Natural killer cell (primary cell): ENCODE measurements at regions not wholly inside any gene's neighbourhood (a gene's known extent, or its start where the extent isn't known, plus 50 kb on each side); places are given as distances from the start of the nearest gene placed in this dataset.

Source experiments
- ATAC-seq, 3 donors: fragments of 150-1000 bp in 2 of 3; fragments of 200-7000 bp in 1 of 3; cut with Tn5 transposase; 1 replicate in 1 of 3; 2 replicates in 2 of 3; pipeline ENCODE4 v1.10.0; 2021; ENCODE audit warnings: mild to moderate bottlenecking in 2 of 3, moderate library complexity in 2 of 3
- DNase-seq, 2 donors: peaks; one replicate each; pipeline versions ENCODE4 v3.0.0 to v3.0.0-alpha.2; 2013 to 2021; ENCODE audit warnings: mixed read lengths in 1 of 2
- H3K27ac ChIP-seq: one replicate; pipeline ENCODE4 v1.5.1; 2013; ENCODE audit warnings: mild to moderate bottlenecking, low read length
- H3K27me3 ChIP-seq: one replicate; pipeline ENCODE4 v1.6.1; 2013; ENCODE audit warnings: low read length; ENCODE audit not compliant: control insufficient read depth, insufficient read depth
- H3K36me3 ChIP-seq: one replicate; pipeline ENCODE4 v1.6.1; 2013; ENCODE audit warnings: low read length; ENCODE audit not compliant: control insufficient read depth, insufficient read depth
- H3K4me1 ChIP-seq: one replicate; pipeline ENCODE4 v1.6.1; 2013; ENCODE audit warnings: low read length; ENCODE audit not compliant: control insufficient read depth, insufficient read depth
- H3K4me3 ChIP-seq: one replicate; pipeline ENCODE4 v1.5.1; 2013; ENCODE audit warnings: low read length
- H3K9me3 ChIP-seq: one replicate; pipeline ENCODE4 v1.6.1; 2013; ENCODE audit warnings: low read length; ENCODE audit not compliant: control insufficient read depth, insufficient read depth
- H3K27ac Mint-ChIP-seq, 2 donors: one replicate each; pipeline ENCODE4 v1.8.0; 2022; ENCODE audit warnings: mild to moderate bottlenecking in 2 of 2, mixed read lengths in 2 of 2, moderate library complexity in 1 of 2
- H3K27me3 Mint-ChIP-seq, 2 donors: one replicate each; pipeline ENCODE4 v1.8.0; 2022; ENCODE audit warnings: low read depth in 2 of 2, mixed read lengths in 2 of 2
- H3K36me3 Mint-ChIP-seq: one replicate; pipeline ENCODE4 v1.8.0; 2022; ENCODE audit warnings: mixed read lengths
- H3K4me1 Mint-ChIP-seq, 2 donors: one replicate each; pipeline ENCODE4 v1.8.0; 2022; ENCODE audit warnings: mixed read lengths in 2 of 2
- H3K4me3 Mint-ChIP-seq: one replicate; pipeline ENCODE4 v1.8.0; 2022; ENCODE audit warnings: mild to moderate bottlenecking, moderate library complexity, mixed read lengths
- H3K9me3 Mint-ChIP-seq, 2 donors: one replicate each; pipeline ENCODE4 v1.8.0; 2022; ENCODE audit warnings: mixed read lengths in 2 of 2
- CTCF ChIP-seq: fragments of 200-600 bp; IDR thresholded peaks from one replicate; pipeline ENCODE4 v1.8.0; 2022; ENCODE audit warnings: antibody characterized with exemption
- WGBS: methylation state at CpG from one replicate; pipeline ENCODE4 v1.1.7; 2013; ENCODE audit warnings: missing lambda C conversion rate; ENCODE audit not compliant: insufficient coverage; 5-methylcytosine and 5-hydroxymethylcytosine counted together
- intact Hi-C: fragments of 100-400 bp; cut with micrococcal nuclease; formaldehyde crosslinking; loops from one replicate; pipeline ENCODE4 v1.14.2; 2022

- ATAC-seq (no peak), DNase-seq (no peak)
- Histone ChIP-seq H3K4me3 (no peak overlapping the region), H3K9me3 (peaks cover under 1% of the 10 kb centered on the region), H3K36me3 (no peaks in the 10 kb centered on the region), H3K27me3 (no peaks in the 10 kb centered on the region), H3K27ac (no peak overlapping the region), H3K4me1 (no peaks in the 10 kb centered on the region)
- Mint-ChIP-seq H3K27ac (no peak overlapping the region), H3K4me1 (no peaks in the 10 kb centered on the region), H3K36me3 (no peaks in the 10 kb centered on the region), H3K27me3 (no peaks in the 10 kb centered on the region), H3K9me3 (peaks cover 7 to 15% of the 10 kb centered on the region in 2 donors), H3K4me3 (no peak overlapping the region)
- WGBS: 84% methylated on average over 5 of the region's 6 CpGs
- intact Hi-C loops: no loop called here
- no peak for TF ChIP-seq CTCF
Measured at GRCh38 chr4:189365451-189365850, 575.2 kb upstream of the FRG1 start.

- Mint-ChIP-seq H3K4me3 (no peak overlapping the region), H3K27me3 (no peaks in the 10 kb centered on the region), H3K36me3 (no peaks in the 10 kb centered on the region), H3K27ac (no peak overlapping the region), H3K9me3 (peaks cover 4 to 7% of the 10 kb centered on the region in 2 donors), H3K4me1 (no peaks in the 10 kb centered on the region)
- no peak for TF ChIP-seq CTCF
- no peak for ATAC-seq
- Histone ChIP-seq H3K4me3 (no peak overlapping the region), H3K4me1 (no peaks in the 10 kb centered on the region), H3K27ac (no peak overlapping the region), H3K36me3 (no peaks in the 10 kb centered on the region), H3K27me3 (no peaks in the 10 kb centered on the region), H3K9me3 (peaks cover 10% of the 10 kb centered on the region)
- intact Hi-C loops: no loop called here
- DNase-seq: no peak
- 85% methylated on average over 2 of the region's 3 CpGs for WGBS
Measured at GRCh38 chr4:189367832-189368231, 572.8 kb upstream of the FRG1 start.

- no peak overlapping the region for H3K4me3 ChIP-seq
- H3K27ac ChIP-seq: no peak overlapping the region
- H3K9me3 Mint-ChIP-seq: peaks cover 10 to 13% of the 10 kb centered on the region in 2 donors
- no peaks in the 10 kb centered on the region for H3K27me3 Mint-ChIP-seq
- 88% methylated on average over 2 of the region's 2 CpGs for WGBS
- no peaks in the 10 kb centered on the region for H3K36me3 Mint-ChIP-seq
- H3K4me3 Mint-ChIP-seq: no peak overlapping the region
- H3K9me3 ChIP-seq: peaks cover 10% of the 10 kb centered on the region
- TF ChIP-seq CTCF: no peak
- no peaks in the 10 kb centered on the region for H3K4me1 Mint-ChIP-seq
- no peaks in the 10 kb centered on the region for H3K27me3 ChIP-seq
- H3K4me1 ChIP-seq: no peaks in the 10 kb centered on the region
- no peak overlapping the region for H3K27ac Mint-ChIP-seq
- ATAC-seq (no peak), DNase-seq (no peak)
- no peaks in the 10 kb centered on the region for H3K36me3 ChIP-seq
- intact Hi-C loops: no loop called here
Measured at GRCh38 chr4:189374176-189374575, 566.5 kb upstream of the FRG1 start.

- Histone ChIP-seq H3K4me1 (no peaks in the 10 kb centered on the region), H3K36me3 (no peaks in the 10 kb centered on the region), H3K9me3 (no peaks in the 10 kb centered on the region), H3K27ac (no peak overlapping the region), H3K4me3 (no peak overlapping the region), H3K27me3 (no peaks in the 10 kb centered on the region)
- Mint-ChIP-seq H3K4me3 (no peak overlapping the region), H3K27ac (no peak overlapping the region), H3K9me3 (peaks cover 9 to 10% of the 10 kb centered on the region in 2 donors), H3K4me1 (no peaks in the 10 kb centered on the region), H3K36me3 (no peaks in the 10 kb centered on the region), H3K27me3 (no peaks in the 10 kb centered on the region)
- ATAC-seq (no peak), DNase-seq (no peak)
- intact Hi-C loops: no loop called here
- no peak for TF ChIP-seq CTCF
- 79% methylated on average over 2 of the region's 2 CpGs for WGBS
Measured at GRCh38 chr4:189376901-189377300, 563.8 kb upstream of the FRG1 start.
